GM23338 (cell line): ENCODE measurements at regions not wholly inside any gene's neighbourhood (a gene's known extent, or its start where the extent isn't known, plus 50 kb on each side); places are given as distances from the start of the nearest gene placed in this dataset.

Experiments
- CREB1 ChIP-seq: fragments of 250-450 bp; sonication (Bioruptor Pico); IDR thresholded peaks from 2 replicates; pipeline ENCODE4 v1.5.0; 2020; ENCODE audit warnings: low read depth, mild to moderate bottlenecking, moderate library complexity
- CTCF ChIP-seq, 2 experiments: fragments of 200-600 bp in 1 of 2; sonication (generic) in 1 of 2; conservative IDR thresholded peaks; 2 replicates each; pipeline versions ENCODE4 v1.5.1 to v1.6.1; 2016 to 2017; ENCODE audit warnings: antibody characterized with exemption in 2 of 2, low read depth in 2 of 2, mild to moderate bottlenecking in 2 of 2, moderate library complexity in 1 of 2
- EZH2 ChIP-seq: fragments of 200-600 bp; sonication (generic); IDR thresholded peaks from one replicate; pipeline ENCODE4 v1.8.0; 2017; ENCODE audit warnings: antibody characterized with exemption, mild to moderate bottlenecking, low read depth; ENCODE audit not compliant: unreplicated experiment
- JUNB ChIP-seq: IDR thresholded peaks from one replicate; pipeline ENCODE4 v1.6.1; 2016; ENCODE audit warnings: antibody characterized with exemption; ENCODE audit not compliant: unreplicated experiment
- POLR2AphosphoS5 ChIP-seq: IDR thresholded peaks from 2 replicates; pipeline ENCODE4 v1.6.1; 2016; ENCODE audit warnings: antibody characterized with exemption, low read depth
- REST ChIP-seq: IDR thresholded peaks from one replicate; pipeline ENCODE4 v1.6.1; 2018; ENCODE audit warnings: antibody characterized with exemption; ENCODE audit not compliant: unreplicated experiment
- STAT1 ChIP-seq: IDR thresholded peaks from one replicate; pipeline ENCODE4 v1.6.1; 2016; ENCODE audit warnings: antibody characterized with exemption; ENCODE audit not compliant: unreplicated experiment

GRCh38 chr9:86669422-86669821, 277.9 kb downstream of the GAS1 start:
- TF ChIP-seq REST: no peak
- no peak for TF ChIP-seq CTCF (conservative IDR thresholded peaks at IDR 0.05; ENCODE audit: low read depth in 2 of 2)
- no peak for TF ChIP-seq CREB1 (CRISPR knock-in tag)
- no peak for TF ChIP-seq STAT1
- no peak for TF ChIP-seq POLR2AphosphoS5
- TF ChIP-seq EZH2: no peak
- TF ChIP-seq JUNB: no peak
